ENCODE measurements at regions not wholly inside any gene's neighbourhood (a gene's known extent, or its start where the extent isn't known, plus 50 kb on each side); places are given as distances from the start of the nearest gene placed in this dataset.

DNA sequence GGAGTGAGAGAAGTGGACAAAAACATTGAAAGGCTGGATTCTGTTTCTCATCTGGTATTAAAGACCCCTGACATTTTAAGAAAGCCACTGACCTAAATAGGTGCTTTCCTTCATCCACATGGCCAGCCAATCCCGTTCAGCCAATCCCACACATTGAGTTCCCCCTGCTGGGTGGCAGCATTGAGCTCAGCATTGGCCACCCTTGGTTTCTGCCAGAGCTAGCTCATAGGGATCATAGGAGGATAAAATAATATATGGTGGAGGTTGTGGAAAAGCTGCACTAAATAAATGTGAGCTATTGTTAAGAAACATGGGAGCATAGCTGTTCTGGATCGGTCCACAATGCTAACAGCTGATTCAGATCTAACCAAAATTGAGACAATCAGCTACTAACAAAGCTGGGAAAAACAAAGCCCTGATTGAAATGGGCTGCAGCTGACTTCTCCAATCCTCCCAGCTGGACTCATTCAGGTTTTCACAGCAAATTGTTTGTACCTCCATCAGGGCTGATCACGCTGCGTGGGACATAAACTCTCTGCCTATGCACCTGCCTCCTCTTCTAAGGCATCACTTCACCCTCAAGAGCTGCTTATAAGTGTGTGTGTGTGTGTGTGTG lies 256.5 kb downstream of the EMP1 start:
- DNase-seq = no peak
- TF ChIP-seq, protein P1, sequence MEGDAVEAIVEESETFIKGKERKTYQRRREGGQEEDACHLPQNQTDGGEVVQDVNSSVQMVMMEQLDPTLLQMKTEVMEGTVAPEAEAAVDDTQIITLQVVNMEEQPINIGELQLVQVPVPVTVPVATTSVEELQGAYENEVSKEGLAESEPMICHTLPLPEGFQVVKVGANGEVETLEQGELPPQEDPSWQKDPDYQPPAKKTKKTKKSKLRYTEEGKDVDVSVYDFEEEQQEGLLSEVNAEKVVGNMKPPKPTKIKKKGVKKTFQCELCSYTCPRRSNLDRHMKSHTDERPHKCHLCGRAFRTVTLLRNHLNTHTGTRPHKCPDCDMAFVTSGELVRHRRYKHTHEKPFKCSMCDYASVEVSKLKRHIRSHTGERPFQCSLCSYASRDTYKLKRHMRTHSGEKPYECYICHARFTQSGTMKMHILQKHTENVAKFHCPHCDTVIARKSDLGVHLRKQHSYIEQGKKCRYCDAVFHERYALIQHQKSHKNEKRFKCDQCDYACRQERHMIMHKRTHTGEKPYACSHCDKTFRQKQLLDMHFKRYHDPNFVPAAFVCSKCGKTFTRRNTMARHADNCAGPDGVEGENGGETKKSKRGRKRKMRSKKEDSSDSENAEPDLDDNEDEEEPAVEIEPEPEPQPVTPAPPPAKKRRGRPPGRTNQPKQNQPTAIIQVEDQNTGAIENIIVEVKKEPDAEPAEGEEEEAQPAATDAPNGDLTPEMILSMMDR (IDR thresholded peaks at IDR 0.05) = no peak
- Histone ChIP-seq H3K9me3 (no peaks in the 10 kb centered on the region), H3K4me1 (no peaks in the 10 kb centered on the region), H3K36me3 (no peaks in the 10 kb centered on the region), H3K27ac (no peak overlapping the region), H3K9ac (ENCODE audit: low read depth in 2 of 2, low read length in 2 of 2) (no peak overlapping the region), H3K4me3 (no peak overlapping the region), H3K27me3 (no peaks in the 10 kb centered on the region)
- intact Hi-C loops (cut with DNase I) = no loop called here

DNA sequence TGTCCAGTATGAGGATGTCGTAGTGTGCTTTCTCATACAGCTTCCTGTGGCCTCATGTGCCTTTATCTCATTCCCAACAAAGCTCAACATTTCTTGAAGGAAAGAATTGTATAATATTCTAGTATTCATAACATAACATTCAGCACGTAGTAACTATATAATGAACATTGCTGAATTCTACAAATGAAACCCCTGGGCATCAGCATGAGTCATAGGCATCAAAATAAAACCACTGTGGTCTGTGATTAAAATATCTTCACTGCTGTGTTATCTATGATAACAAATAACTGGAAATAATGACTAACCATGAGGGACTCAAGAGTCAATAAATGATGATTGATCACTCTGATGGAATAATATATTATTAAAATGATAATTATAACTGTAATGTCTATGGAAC lies 255.2 kb downstream of the EMP1 start:
- Histone ChIP-seq H3K9me3 (no peaks in the 10 kb centered on the region), H3K9ac (ENCODE audit: low read depth in 2 of 2, low read length in 2 of 2) (no peak overlapping the region), H3K27me3 (no peaks in the 10 kb centered on the region), H3K36me3 (no peaks in the 10 kb centered on the region), H3K4me3 (no peak overlapping the region), H3K4me1 (no peaks in the 10 kb centered on the region), H3K27ac (no peak overlapping the region)
- no peak for DNase-seq
- intact Hi-C loops (cut with DNase I) = no loop called here
- TF ChIP-seq, protein P1 (IDR thresholded peaks at IDR 0.05) = no peak

DNA sequence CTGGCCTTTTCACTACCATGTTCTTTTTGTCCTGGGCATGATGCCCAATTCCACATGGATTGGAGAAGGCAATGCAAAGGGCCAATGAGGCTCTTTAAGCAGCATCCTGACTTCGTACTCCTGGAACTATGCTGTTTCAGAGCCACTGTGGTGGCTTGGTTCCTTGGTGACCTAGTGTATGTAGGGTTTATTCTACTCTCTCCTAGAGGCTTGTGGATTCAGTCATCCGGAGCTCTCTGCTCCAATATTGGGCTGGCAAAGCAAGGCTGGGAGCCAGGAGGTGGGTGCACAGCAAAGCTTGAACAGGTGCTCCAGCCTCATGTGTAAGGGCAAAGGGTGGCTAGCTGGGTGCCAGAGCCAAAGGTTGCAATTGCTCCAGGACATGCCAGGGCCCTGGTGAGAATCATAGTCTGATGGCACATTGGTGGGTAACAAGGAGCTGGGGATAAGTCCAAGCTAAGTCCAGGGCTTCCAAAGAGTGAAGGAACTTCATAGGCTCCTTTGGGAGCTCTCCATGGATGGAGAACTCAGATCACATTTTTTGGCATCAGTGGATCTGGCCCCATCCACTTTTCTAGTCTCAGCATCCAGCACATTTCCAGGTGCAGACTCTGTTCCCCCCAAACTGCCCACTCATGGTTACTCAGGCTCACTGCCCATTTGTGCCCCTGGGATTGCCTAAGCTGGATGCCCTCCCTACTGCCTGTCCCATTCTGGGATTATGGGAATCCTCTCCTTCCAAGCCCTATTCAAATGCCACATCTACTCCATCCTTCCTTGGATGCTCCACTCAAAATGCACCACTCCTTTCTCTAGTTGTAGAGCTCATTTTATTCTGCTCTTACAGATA lies 253.9 kb downstream of the EMP1 start:
- H3K9ac ChIP-seq (ENCODE audit: low read depth in 2 of 2, low read length in 2 of 2) = no peak overlapping the region

DNA sequence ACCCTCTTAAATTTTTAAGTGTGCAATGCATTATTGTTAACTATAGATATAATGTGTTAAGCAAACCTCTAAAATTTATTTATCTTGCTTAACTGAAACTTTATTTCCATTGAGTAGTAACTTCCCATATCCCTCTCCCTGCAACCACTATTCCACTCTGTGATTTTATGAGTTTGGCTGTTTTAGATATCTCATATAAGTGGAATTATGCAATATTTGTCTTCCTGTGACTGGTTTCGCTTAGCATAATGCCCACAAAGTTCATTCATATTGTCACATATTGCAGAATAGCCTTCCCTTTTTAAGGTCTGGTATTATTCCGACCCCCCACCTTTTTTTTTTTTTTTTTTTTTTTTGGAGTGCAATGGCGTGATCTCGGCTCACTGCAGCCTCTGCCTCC lies 247.6 kb downstream of the EMP1 start:
- intact Hi-C loops (cut with DNase I) = no loop called here
- TF ChIP-seq, protein P1 (IDR thresholded peaks at IDR 0.05) = no peak
- no peaks in the 10 kb centered on the region for H3K4me1 ChIP-seq
- H3K9me3 ChIP-seq = no peaks in the 10 kb centered on the region
- H3K27me3 ChIP-seq = no peaks in the 10 kb centered on the region
- no peak overlapping the region for H3K27ac ChIP-seq
- H3K9ac ChIP-seq (ENCODE audit: low read depth in 2 of 2, low read length in 2 of 2) = no peak overlapping the region
- no peak for DNase-seq
- H3K36me3 ChIP-seq = no peaks in the 10 kb centered on the region
- H3K4me3 ChIP-seq = no peak overlapping the region

More for the DNA sequence above, 253.9 kb downstream of the EMP1 start:
- Histone ChIP-seq H3K4me1 (no peaks in the 10 kb centered on the region), H3K36me3 (no peaks in the 10 kb centered on the region), H3K9me3 (no peaks in the 10 kb centered on the region), H3K27ac (no peak overlapping the region), H3K4me3 (no peak overlapping the region), H3K27me3 (no peaks in the 10 kb centered on the region)
- TF ChIP-seq, protein P1 (IDR thresholded peaks at IDR 0.05) = no peak
- no peak for DNase-seq
- intact Hi-C loops (cut with DNase I) = no loop called here

DNA sequence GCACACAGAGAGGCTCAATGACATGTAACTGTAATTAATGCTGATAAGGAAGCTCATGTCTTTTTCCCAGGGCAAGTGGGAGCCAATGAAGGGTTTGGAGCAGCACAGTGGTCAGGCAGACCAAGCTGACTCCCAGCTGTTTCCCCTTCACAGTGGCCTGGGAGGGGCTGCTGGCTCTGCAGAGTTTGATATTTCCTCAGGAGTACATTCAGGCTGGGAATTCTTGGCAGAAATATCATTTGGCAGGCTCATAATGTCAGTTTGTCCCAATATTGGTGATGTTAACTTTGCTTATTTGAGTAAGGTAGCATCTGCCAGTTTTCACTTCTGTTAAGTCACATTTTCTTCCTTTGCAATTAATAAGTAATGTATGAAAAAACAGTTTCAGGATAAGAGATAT lies 247.0 kb downstream of the EMP1 start:
- TF ChIP-seq, protein P1 (IDR thresholded peaks at IDR 0.05) = no peak
- no peak overlapping the region for H3K27ac ChIP-seq

More for the DNA sequence above, 247.0 kb downstream of the EMP1 start:
- DNase-seq = peak; percentile 24
- H3K27me3 ChIP-seq = no peaks in the 10 kb centered on the region
- no peak overlapping the region for H3K4me3 ChIP-seq
- no peaks in the 10 kb centered on the region for H3K9me3 ChIP-seq
- intact Hi-C loops (cut with DNase I) = no loop called here
- H3K9ac ChIP-seq (ENCODE audit: low read depth in 2 of 2, low read length in 2 of 2) = no peak overlapping the region
- H3K36me3 ChIP-seq = no peaks in the 10 kb centered on the region
- H3K4me1 ChIP-seq = no peaks in the 10 kb centered on the region

Data from colonic mucosa (tissue), 4 donors.